GM23338 (cell line): ENCODE measurements at regions not wholly inside any gene's neighbourhood (a gene's known extent, or its start where the extent isn't known, plus 50 kb on each side); places are given as distances from the start of the nearest gene placed in this dataset.

Source experiments
- ATAC-seq: fragments of 200-7000 bp; cut with Tn5 transposase; 3 replicates; pipeline ENCODE4 v1.9.1; 2020
- DNase-seq: peaks from one replicate; pipeline ENCODE4 v3.0.0-alpha.2; 2015; ENCODE audit warnings: low spot score
- H2AFZ ChIP-seq: fragments of 200-600 bp; sonication (generic); 2 replicates; pipeline ENCODE4 v1.8.0; 2016; ENCODE audit warnings: antibody characterized with exemption, mild to moderate bottlenecking, moderate library complexity
- H3F3A ChIP-seq: fragments of 200-600 bp; sonication (generic); replicated peaks from 2 replicates; pipeline ENCODE4 v1.8.0; 2017; ENCODE audit warnings: antibody characterized with exemption, mixed run types, low read depth
- H3K27ac ChIP-seq: fragments of 200-600 bp; sonication (generic); 2 replicates; pipeline ENCODE4 v1.6.1; 2016; ENCODE audit warnings: low read depth
- H3K27me3 ChIP-seq: fragments of 200-600 bp; sonication (generic); 2 replicates; pipeline ENCODE4 v1.8.0; 2016; ENCODE audit warnings: mild to moderate bottlenecking, mixed run types, moderate library complexity; ENCODE audit not compliant: insufficient read depth
- H3K36me3 ChIP-seq: fragments of 200-600 bp; sonication (generic); 2 replicates; pipeline ENCODE4 v1.8.0; 2016; ENCODE audit warnings: mild to moderate bottlenecking; ENCODE audit not compliant: insufficient read depth
- H3K4me1 ChIP-seq: fragments of 200-600 bp; sonication (generic); 2 replicates; pipeline ENCODE4 v1.8.0; 2016; ENCODE audit warnings: mild to moderate bottlenecking, moderate library complexity; ENCODE audit not compliant: insufficient read depth
- H3K4me2 ChIP-seq: fragments of 200-600 bp; sonication (generic); 2 replicates; pipeline ENCODE4 v1.7.1; 2017; ENCODE audit warnings: mixed run types
- H3K4me3 ChIP-seq: fragments of 200-600 bp; sonication (generic); 2 replicates; pipeline ENCODE4 v1.6.1; 2016; ENCODE audit warnings: mixed run types
- H3K79me2 ChIP-seq: fragments of 200-600 bp; sonication (generic); replicated peaks from 2 replicates; pipeline ENCODE4 v1.8.0; 2017; ENCODE audit warnings: mild to moderate bottlenecking; ENCODE audit not compliant: insufficient read depth
- H3K9me2 ChIP-seq: fragments of 200-600 bp; sonication (generic); 2 replicates; pipeline ENCODE4 v1.8.0; 2017; ENCODE audit not compliant: insufficient read depth
- H4K20me1 ChIP-seq: fragments of 200-600 bp; sonication (generic); replicated peaks from 2 replicates; pipeline ENCODE4 v1.8.0; 2017; ENCODE audit warnings: mild to moderate bottlenecking; ENCODE audit not compliant: insufficient read depth
- H3K27ac Mint-ChIP-seq: 2 replicates; pipeline ENCODE4 v1.8.0; 2020; ENCODE audit warnings: inconsistent platforms, mild to moderate bottlenecking, moderate library complexity, mixed read lengths
- H3K27me3 Mint-ChIP-seq: 3 replicates; pipeline ENCODE4 v1.8.0; 2022; ENCODE audit warnings: low read depth, mild to moderate bottlenecking, moderate library complexity, mixed read lengths, inconsistent platforms; ENCODE audit not compliant: insufficient read depth, poor library complexity
- H3K36me3 Mint-ChIP-seq: 3 replicates; pipeline ENCODE4 v1.8.0; 2021; ENCODE audit warnings: low read depth, mild to moderate bottlenecking, inconsistent platforms, moderate library complexity, mixed read lengths
- H3K4me1 Mint-ChIP-seq: 3 replicates; pipeline ENCODE4 v1.8.0; 2020; ENCODE audit warnings: mild to moderate bottlenecking, inconsistent platforms, mixed read lengths
- H3K4me3 Mint-ChIP-seq: 3 replicates; pipeline ENCODE4 v1.8.0; 2021; ENCODE audit warnings: moderate library complexity, mild to moderate bottlenecking, inconsistent platforms, mixed read lengths
- H3K9me3 Mint-ChIP-seq: 3 replicates; pipeline ENCODE4 v1.8.0; 2020; ENCODE audit warnings: moderate library complexity, mild to moderate bottlenecking, inconsistent platforms, mixed read lengths
- CTCF ChIP-seq, 2 experiments: fragments of 200-600 bp in 1 of 2; sonication (generic) in 1 of 2; conservative IDR thresholded peaks; 2 replicates each; pipeline versions ENCODE4 v1.5.1 to v1.6.1; 2016 to 2017; ENCODE audit warnings: antibody characterized with exemption in 2 of 2, low read depth in 2 of 2, mild to moderate bottlenecking in 2 of 2, moderate library complexity in 1 of 2
- EZH2 ChIP-seq: fragments of 200-600 bp; sonication (generic); IDR thresholded peaks from one replicate; pipeline ENCODE4 v1.8.0; 2017; ENCODE audit warnings: antibody characterized with exemption, mild to moderate bottlenecking, low read depth; ENCODE audit not compliant: unreplicated experiment
- EZH2phosphoT487 ChIP-seq: fragments of 200-600 bp; sonication (generic); IDR thresholded peaks from one replicate; pipeline ENCODE4 v1.8.1; 2018; ENCODE audit warnings: antibody characterized with exemption; ENCODE audit not compliant: unreplicated experiment
- JUNB ChIP-seq: IDR thresholded peaks from one replicate; pipeline ENCODE4 v1.6.1; 2016; ENCODE audit warnings: antibody characterized with exemption; ENCODE audit not compliant: unreplicated experiment
- NANOG ChIP-seq: IDR thresholded peaks from 2 replicates; pipeline ENCODE4 v1.6.1; 2016; ENCODE audit warnings: antibody characterized with exemption, borderline replicate concordance
- POLR2AphosphoS5 ChIP-seq: IDR thresholded peaks from 2 replicates; pipeline ENCODE4 v1.6.1; 2016; ENCODE audit warnings: antibody characterized with exemption, low read depth
- REST ChIP-seq: IDR thresholded peaks from one replicate; pipeline ENCODE4 v1.6.1; 2018; ENCODE audit warnings: antibody characterized with exemption; ENCODE audit not compliant: unreplicated experiment
- STAT1 ChIP-seq: IDR thresholded peaks from one replicate; pipeline ENCODE4 v1.6.1; 2016; ENCODE audit warnings: antibody characterized with exemption; ENCODE audit not compliant: unreplicated experiment
- ZNF114 ChIP-seq: fragments of 250-450 bp; sonication (Bioruptor Pico); IDR thresholded peaks from 2 replicates; pipeline ENCODE4 v1.5.0; 2020; ENCODE audit warnings: mild to moderate bottlenecking, moderate library complexity
- ZNF331 ChIP-seq: fragments of 250-450 bp; sonication (Bioruptor Pico); IDR thresholded peaks from 2 replicates; pipeline ENCODE4 v1.5.0; 2020; ENCODE audit warnings: low read depth, mild to moderate bottlenecking, moderate library complexity

- no peak for TF ChIP-seq REST
These were observed 194.3 kb upstream of the RPL38 start (continued) for GRCh38 chr17:74009056-74009625.

GRCh38 chr17:74010903-74011302 is 192.6 kb upstream of the RPL38 start:
- H3K9me3 Mint-ChIP-seq: no peaks in the 10 kb centered on the region
- Histone ChIP-seq H3K4me3 (no peak overlapping the region), H3K9me2 (0 out of 2 replicates have a peak, but pooled peaks cover 4% of the 10 kb centered on the region), H3K4me2 (no peak overlapping the region), H3F3A (no peaks in the 10 kb centered on the region), H3K79me2 (no peaks in the 10 kb centered on the region), H3K4me1 (0 out of 2 replicates have a peak, but pooled peaks cover 7% of the 10 kb centered on the region), H3K27me3 (no peaks in the 10 kb centered on the region), H2AFZ (no peak overlapping the region), H3K27ac (no peak overlapping the region), H3K36me3 (no peaks in the 10 kb centered on the region), H4K20me1 (no peaks in the 10 kb centered on the region)
- no peaks in the 10 kb centered on the region; the same call in 2 of the 3 replicates for H3K36me3 Mint-ChIP-seq
- H3K27me3 Mint-ChIP-seq: peaks cover 10% of the 10 kb centered on the region
- ATAC-seq (no peak), DNase-seq (no peak)
- TF ChIP-seq EZH2 (no peak), CTCF (conservative IDR thresholded peaks at IDR 0.05; ENCODE audit: low read depth in 2 of 2) (peak in 1 of 2 experiments; percentile 30; a peak in 2 of 4 replicates)
- H3K4me3 Mint-ChIP-seq: no peak overlapping the region
- no peak overlapping the region for H3K27ac Mint-ChIP-seq
- H3K4me1 Mint-ChIP-seq: peaks cover 18% of the 10 kb centered on the region

- Mint-ChIP-seq H3K9me3 (no peaks in the 10 kb centered on the region), H3K36me3 (no peaks in the 10 kb centered on the region; the same call in 2 of the 3 replicates), H3K27ac (no peak overlapping the region), H3K4me3 (no peak overlapping the region), H3K4me1 (peaks cover 18% of the 10 kb centered on the region), H3K27me3 (peaks cover 10% of the 10 kb centered on the region)
- Histone ChIP-seq H3K27me3 (no peaks in the 10 kb centered on the region), H3K4me3 (no peak overlapping the region), H3K4me1 (0 out of 2 replicates have a peak, but pooled peaks cover 7% of the 10 kb centered on the region), H4K20me1 (no peaks in the 10 kb centered on the region), H3K4me2 (no peak overlapping the region), H3K27ac (no peak overlapping the region), H3F3A (no peaks in the 10 kb centered on the region), H2AFZ (no peak overlapping the region; the same call in 1 of the 2 replicates), H3K9me2 (0 out of 2 replicates have a peak, but pooled peaks cover 4% of the 10 kb centered on the region), H3K79me2 (no peaks in the 10 kb centered on the region), H3K36me3 (no peaks in the 10 kb centered on the region)
- DNase-seq: no peak
- TF ChIP-seq ZNF331 (CRISPR knock-in tag) (no peak), REST (no peak), STAT1 (no peak), EZH2phosphoT487 (no peak), JUNB (no peak), ZNF114 (no peak), POLR2AphosphoS5 (no peak), NANOG (no peak)
- no peak for ATAC-seq
These were observed 191.5 kb upstream of the RPL38 start for GRCh38 chr17:74011966-74012365.
